AG09309 (cell line): ENCODE measurements at regions not wholly inside any gene's neighbourhood (a gene's known extent, or its start where the extent isn't known, plus 50 kb on each side); places are given as distances from the start of the nearest gene placed in this dataset.

ENCODE experiments used
- DNase-seq: peaks from one replicate; pipeline ENCODE4 v3.0.0-alpha.2; 2010; ENCODE audit warnings: low read depth
- H3K4me3 ChIP-seq: 2 replicates; pipeline ENCODE4 v1.5.1; 2011; ENCODE audit warnings: mild to moderate bottlenecking, low read depth, low read length, moderate library complexity; ENCODE audit not compliant: control insufficient read depth
- CTCF ChIP-seq: IDR thresholded peaks from 2 replicates; pipeline ENCODE4 v1.5.1; 2011; ENCODE audit warnings: mild to moderate bottlenecking, low read depth, low read length, inconsistent platforms; ENCODE audit not compliant: insufficient read depth, control insufficient read depth; ENCODE audit errors: missing control alignments

- no peak for DNase-seq
- H3K4me3 ChIP-seq: no peak overlapping the region
- no peak for TF ChIP-seq CTCF
Measured at GRCh38 chr2:139007130-139007529, 226.9 kb upstream of the NXPH2 start.

- TF ChIP-seq CTCF: no peak
- no peak for DNase-seq
- H3K4me3 ChIP-seq: no peak overlapping the region
Measured at GRCh38 chr2:139000131-139000785, 220.1 kb upstream of the NXPH2 start.

GRCh38 chr2:138997856-138998517 lies 217.8 kb upstream of the NXPH2 start:
- no peak overlapping the region for H3K4me3 ChIP-seq
- no peak for DNase-seq
- TF ChIP-seq CTCF: no peak

GRCh38 chr2:138997346-138997745 lies 217.2 kb upstream of the NXPH2 start:
- no peak for DNase-seq
- no peak overlapping the region for H3K4me3 ChIP-seq
- no peak for TF ChIP-seq CTCF

GRCh38 chr2:138994502-138994901 lies 214.3 kb upstream of the NXPH2 start:
- TF ChIP-seq CTCF: no peak
- DNase-seq: no peak
- H3K4me3 ChIP-seq: no peak overlapping the region

GRCh38 chr2:138985881-138986280 lies 205.7 kb upstream of the NXPH2 start:
- DNase-seq: no peak
- H3K4me3 ChIP-seq: no peak overlapping the region
- TF ChIP-seq CTCF: no peak
